Fibroblast of lung (primary cell): ENCODE measurements at regions not wholly inside any gene's neighbourhood (a gene's known extent, or its start where the extent isn't known, plus 50 kb on each side); places are given as distances from the start of the nearest gene placed in this dataset.
"Not testable (repeated sequence)": the region's sequence is repeated elsewhere in the genome, so short reads cannot be mapped to it uniquely, and the experiment has no call there.

Source experiments
- DNase-seq, 2 donors: peaks; one replicate each; pipeline versions ENCODE4 v3.0.0 to v3.0.0-alpha.2; 2010; ENCODE audit warnings: low read depth in 2 of 2
- H2AFZ ChIP-seq: 2 replicates; pipeline ENCODE4 v1.5.1; 2012; ENCODE audit warnings: low read length, control low read depth, inconsistent platforms
- H3K27ac ChIP-seq: 2 replicates; pipeline ENCODE4 v1.5.1; 2011; ENCODE audit warnings: low read length, control low read depth; ENCODE audit not compliant: insufficient read depth
- H3K27me3 ChIP-seq: 2 replicates; pipeline ENCODE4 v1.5.1; 2011; ENCODE audit warnings: mild to moderate bottlenecking, low read length; ENCODE audit not compliant: control insufficient read depth, insufficient read depth
- H3K36me3 ChIP-seq: 2 replicates; pipeline ENCODE4 v1.5.1; 2011; ENCODE audit warnings: low read length; ENCODE audit not compliant: control insufficient read depth, insufficient read depth
- H3K4me1 ChIP-seq: 2 replicates; pipeline ENCODE4 v1.5.1; 2011; ENCODE audit warnings: low read length; ENCODE audit not compliant: control insufficient read depth, insufficient read depth; ENCODE audit errors: extremely low read depth
- H3K4me2 ChIP-seq: 2 replicates; pipeline ENCODE4 v1.5.1; 2011; ENCODE audit warnings: low read length, control low read depth; ENCODE audit not compliant: insufficient read depth; ENCODE audit errors: extremely low read depth
- H3K4me3 ChIP-seq, 4 experiments: fragments of 200-600 bp in 1 of 4; sonication (generic) in 1 of 4; replicated peaks in 1 of 4; 2 replicates each; pipeline ENCODE4 v1.5.1; 2011 to 2016; ENCODE audit warnings: low read length in 4 of 4, low read depth in 3 of 4, mild to moderate bottlenecking in 3 of 4, control low read depth in 2 of 4, inconsistent platforms in 1 of 4, mixed read lengths in 1 of 4; ENCODE audit not compliant: insufficient read depth in 1 of 4; ENCODE audit errors: control extremely low read depth in 1 of 4
- H3K79me2 ChIP-seq: 2 replicates; pipeline ENCODE4 v1.5.1; 2012; ENCODE audit warnings: mild to moderate bottlenecking, low read length, inconsistent platforms; ENCODE audit not compliant: control insufficient read depth, insufficient read depth
- H3K9ac ChIP-seq: 2 replicates; pipeline ENCODE4 v1.5.1; 2011; ENCODE audit warnings: mild to moderate bottlenecking, low read length, control low read depth; ENCODE audit not compliant: insufficient read depth
- H3K9me3 ChIP-seq: 2 replicates; pipeline ENCODE4 v1.5.1; 2012; ENCODE audit warnings: low read depth, low read length; ENCODE audit not compliant: control insufficient read depth, insufficient read depth
- H4K20me1 ChIP-seq: 2 replicates; pipeline ENCODE4 v1.5.1; 2011; ENCODE audit warnings: low read length; ENCODE audit not compliant: control insufficient read depth, insufficient read depth; ENCODE audit errors: extremely low read depth
- CTCF ChIP-seq, 2 donors: IDR thresholded peaks in 1 of 2; conservative IDR thresholded peaks in 1 of 2; 1 replicate in 1 of 2; 2 replicates in 1 of 2; pipeline ENCODE4 v1.5.1; 2011 to 2012; ENCODE audit warnings: low read length in 2 of 2, control low read depth in 1 of 2, inconsistent platforms in 1 of 2, low read depth in 1 of 2, mild to moderate bottlenecking in 1 of 2
- EZH2 ChIP-seq: IDR thresholded peaks from 2 replicates; pipeline ENCODE4 v1.5.1; 2012; ENCODE audit warnings: low read length, control low read depth, mild to moderate bottlenecking; ENCODE audit errors: missing control alignments

GRCh38 chr4:18689308-18690115 is 668.0 kb upstream of the LCORL start:
- Histone ChIP-seq H3K79me2 (no peaks in the 10 kb centered on the region), H3K36me3 (no peaks in the 10 kb centered on the region), H4K20me1 (no peaks in the 10 kb centered on the region), H3K4me1 (no peaks in the 10 kb centered on the region), H3K9me3 (no peaks in the 10 kb centered on the region), H3K9ac (no peak overlapping the region), H3K4me2 (no peak overlapping the region), H2AFZ (no peak overlapping the region), H3K27ac (no peak overlapping the region), H3K27me3 (no peaks in the 10 kb centered on the region), H3K4me3 (no peak overlapping the region)
- DNase-seq = peak; percentile 40 to 78
- TF ChIP-seq CTCF (conservative IDR thresholded peaks at IDR 0.05 in 1 of 2, IDR thresholded peaks at IDR 0.05 in 1 of 2; ENCODE audit: low read depth in 1 of 2, low read length in 2 of 2) (peak; percentile 88 to 89), EZH2 (no peak)

GRCh38 chr4:18688351-18688750 is 666.8 kb upstream of the LCORL start:
- DNase-seq, H3K9ac ChIP-seq, H2AFZ ChIP-seq, H4K20me1 ChIP-seq, H3K27ac ChIP-seq, H3K9me3 ChIP-seq, H3K4me3 ChIP-seq, H3K79me2 ChIP-seq, H3K4me1 ChIP-seq, H3K36me3 ChIP-seq, H3K4me2 ChIP-seq, H3K27me3 ChIP-seq: not testable (repeated sequence)

- H3K4me3 ChIP-seq = no peak overlapping the region
- no peak for TF ChIP-seq EZH2
- TF ChIP-seq CTCF (conservative IDR thresholded peaks at IDR 0.05 in 1 of 2, IDR thresholded peaks at IDR 0.05 in 1 of 2; ENCODE audit: low read depth in 1 of 2, low read length in 2 of 2) = no peak
- no peak overlapping the region for H3K9ac ChIP-seq
- no peak overlapping the region for H3K27ac ChIP-seq
- no peaks in the 10 kb centered on the region for H3K79me2 ChIP-seq
- DNase-seq = peak in 1 of 2 donors; percentile 37
- no peaks in the 10 kb centered on the region for H4K20me1 ChIP-seq
- H3K4me1 ChIP-seq = no peaks in the 10 kb centered on the region
- H3K27me3 ChIP-seq = no peaks in the 10 kb centered on the region
- H3K4me2 ChIP-seq = no peak overlapping the region
- no peak overlapping the region for H2AFZ ChIP-seq
- no peaks in the 10 kb centered on the region for H3K36me3 ChIP-seq
- H3K9me3 ChIP-seq = no peaks in the 10 kb centered on the region
Measured at GRCh38 chr4:18686338-18687037, 664.9 kb upstream of the LCORL start.
